T-helper 9 cell (primary cell): ENCODE measurements at regions not wholly inside any gene's neighbourhood (a gene's known extent, or its start where the extent isn't known, plus 50 kb on each side); places are given as distances from the start of the nearest gene placed in this dataset.

Source experiments
- DNase-seq: peaks from one replicate; pipeline ENCODE4 v3.0.0-alpha.2; 2020

DNA sequence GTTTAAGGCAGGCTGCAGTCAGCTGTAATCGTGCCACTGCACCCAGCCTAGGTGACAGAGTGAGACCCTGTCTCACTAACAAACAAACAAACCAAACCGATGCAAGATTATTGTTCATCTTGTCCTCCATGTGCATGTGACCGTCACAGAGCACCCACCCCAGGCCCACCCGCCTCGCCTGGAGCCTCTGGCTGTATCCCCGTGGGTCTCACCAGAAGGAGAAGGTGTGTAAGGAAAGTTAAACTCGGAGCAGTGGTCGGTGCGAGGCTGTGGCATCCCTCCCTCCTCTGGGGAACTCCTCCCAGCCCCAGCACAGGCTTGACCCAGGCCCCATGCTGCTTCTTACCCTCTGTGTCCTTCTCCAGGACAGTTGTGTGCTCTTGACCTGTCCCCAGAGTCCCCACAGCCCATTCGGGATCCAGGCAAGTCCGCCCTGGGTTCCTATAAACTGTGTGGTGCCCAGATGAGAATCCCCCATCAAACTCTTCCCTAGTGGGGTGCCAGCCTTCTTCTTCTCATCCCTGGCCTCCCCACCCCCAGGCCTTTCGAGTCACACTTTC is 318.4 kb downstream of the AJAP1 start:
- no peak for DNase-seq

DNA sequence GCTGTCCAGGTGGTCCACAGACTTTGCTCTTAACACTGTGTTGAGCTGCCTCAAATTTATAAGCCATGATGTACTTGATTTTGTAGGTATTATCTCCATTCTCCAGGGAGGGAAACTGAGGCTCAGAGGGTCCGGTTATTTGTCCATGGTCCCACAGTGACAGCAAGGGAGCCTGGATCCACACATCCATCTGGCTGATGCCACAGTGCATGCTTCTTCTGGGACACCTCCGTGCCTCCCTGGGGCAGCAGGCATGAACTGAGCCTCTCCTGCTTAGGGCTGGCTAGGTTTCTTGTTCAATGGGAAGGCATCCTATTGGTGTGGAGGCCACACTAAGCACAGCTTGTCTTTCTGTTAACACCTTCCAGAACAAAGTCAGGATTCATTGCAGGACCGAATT is 317.3 kb downstream of the AJAP1 start:
- DNase-seq: no peak

DNA sequence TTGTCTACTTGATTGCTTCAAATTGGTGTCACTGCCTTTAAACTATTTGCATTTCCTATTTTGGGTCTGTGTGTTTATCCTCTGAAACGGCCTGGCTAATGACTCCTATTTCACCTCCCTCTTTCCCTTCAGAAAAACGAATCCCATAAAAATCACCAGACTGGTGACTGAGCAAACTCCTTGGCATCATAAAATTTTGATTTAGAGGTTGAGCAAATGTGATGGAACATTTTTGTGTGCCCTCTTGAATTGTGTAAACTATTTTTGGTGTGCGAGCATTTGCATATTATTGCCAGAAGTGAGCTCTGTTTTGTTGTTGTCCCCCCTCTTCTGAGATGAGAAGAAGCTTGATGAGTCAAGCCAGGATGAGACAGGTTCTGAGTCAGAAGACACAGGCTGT is 316.1 kb downstream of the AJAP1 start:
- DNase-seq: no peak

DNA sequence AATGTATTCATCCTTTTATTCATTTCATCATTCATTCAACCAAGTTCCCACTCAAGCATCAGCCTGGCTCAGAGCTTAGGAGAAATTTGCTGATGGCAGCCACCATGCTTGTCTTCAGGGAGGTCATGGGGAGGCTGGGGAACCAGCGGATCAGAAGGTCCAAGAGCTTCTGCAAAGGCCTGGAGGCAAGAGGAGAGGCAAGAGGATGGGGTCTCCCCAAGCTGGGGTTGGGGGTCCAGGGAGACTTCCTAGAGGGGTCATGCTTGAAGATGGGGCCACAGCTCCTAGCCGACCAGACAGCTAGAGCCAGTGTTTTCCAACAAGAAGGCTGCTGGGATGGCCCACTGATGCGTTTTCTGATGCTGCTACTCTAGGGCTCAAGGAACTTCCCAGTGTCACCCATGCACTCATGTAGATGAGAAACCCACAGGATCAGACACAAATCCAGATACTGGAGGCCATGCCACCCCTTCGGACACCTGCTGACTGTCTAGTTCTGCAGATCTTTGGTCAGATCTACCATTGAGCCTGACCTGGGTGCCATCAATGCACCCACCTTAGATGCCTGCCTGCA is 315.2 kb downstream of the AJAP1 start:
- no peak for DNase-seq

DNA sequence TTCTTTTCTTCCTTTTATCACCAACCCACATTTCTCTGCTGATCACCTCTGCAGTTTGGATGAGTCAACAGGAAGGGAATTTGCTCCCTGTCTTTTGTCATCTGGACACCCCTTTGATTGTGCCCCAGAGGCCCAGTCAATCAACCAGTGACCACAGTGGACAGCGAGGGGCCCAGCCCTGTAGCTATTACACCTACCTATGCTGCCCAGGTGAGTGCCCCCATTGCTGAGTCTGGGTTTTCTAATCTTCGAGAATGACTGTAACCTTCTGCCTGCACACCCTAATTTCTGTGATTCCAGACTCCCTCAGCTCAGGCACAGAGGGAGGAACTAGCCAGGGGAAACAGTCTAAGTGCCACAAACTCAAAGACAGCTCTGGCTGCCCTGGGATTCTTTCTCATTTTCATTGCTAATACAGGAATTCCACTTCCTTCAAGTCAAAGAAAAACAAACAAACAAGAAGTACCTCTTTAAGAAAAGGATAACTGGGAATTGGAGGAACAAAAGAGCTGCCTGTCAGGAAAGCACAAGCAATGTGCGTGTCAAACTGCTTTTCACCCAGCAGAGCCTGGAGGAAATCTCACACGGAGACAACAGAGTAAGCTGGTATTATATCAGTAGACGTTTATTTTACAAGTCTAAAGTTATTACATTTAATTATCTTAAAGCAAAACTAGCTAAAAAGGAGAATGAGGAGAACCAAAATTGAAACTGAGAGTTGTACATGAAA is 311.1 kb downstream of the AJAP1 start:
- DNase-seq: no peak

DNA sequence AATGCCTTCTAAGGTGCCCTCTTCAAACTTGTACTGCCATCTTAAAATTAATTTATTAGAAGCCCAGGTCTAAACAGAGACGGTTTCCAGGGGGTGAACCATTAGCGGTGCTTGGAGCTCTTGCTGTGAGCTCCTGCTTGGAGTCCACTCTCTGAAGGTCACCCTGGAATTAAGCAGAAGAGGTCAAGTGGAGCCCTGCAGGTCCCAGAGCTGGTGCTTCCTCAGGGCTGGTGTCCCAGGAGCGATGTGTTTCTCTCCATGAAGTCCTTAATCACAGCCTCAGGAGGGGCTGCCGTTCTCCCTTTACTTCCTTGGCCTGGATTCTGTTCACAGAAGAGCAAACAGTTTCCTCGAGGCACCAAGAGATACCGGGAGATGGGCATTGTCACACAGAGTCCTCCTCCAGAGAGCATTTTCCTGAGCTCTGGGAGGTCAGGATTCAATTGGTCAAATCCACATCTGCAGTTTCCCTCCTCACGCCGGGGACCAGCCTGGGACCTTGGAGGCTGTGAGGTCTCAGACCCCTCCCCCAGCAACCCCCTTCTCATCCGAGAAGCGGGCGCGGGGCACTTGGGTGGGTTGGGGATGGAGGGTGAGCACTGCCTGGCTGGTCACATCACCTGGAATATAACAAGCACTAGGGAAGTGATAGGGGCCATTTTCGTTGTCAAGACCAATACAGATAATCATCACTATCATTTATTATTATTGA is 310.4 kb downstream of the AJAP1 start:
- no peak for DNase-seq

DNA sequence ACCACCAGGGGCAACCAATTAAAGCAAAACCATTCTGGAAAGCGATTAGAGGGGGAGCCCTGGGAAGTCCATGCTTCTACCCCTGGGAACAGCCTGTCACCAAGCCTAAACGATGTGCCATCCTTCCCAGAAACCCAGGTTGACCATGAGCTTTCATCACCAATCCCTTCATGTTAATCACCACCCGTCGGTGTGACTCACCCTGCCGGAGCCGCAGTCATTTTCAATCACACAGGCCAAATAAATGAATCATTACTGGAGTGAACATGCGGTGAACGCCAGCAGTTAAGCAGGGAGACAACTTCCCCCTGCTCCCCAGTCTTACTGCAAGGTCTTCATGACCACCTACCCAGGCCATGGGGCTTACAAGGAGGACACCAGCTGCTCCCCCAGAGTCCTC is 308.8 kb downstream of the AJAP1 start:
- no peak for DNase-seq

DNA sequence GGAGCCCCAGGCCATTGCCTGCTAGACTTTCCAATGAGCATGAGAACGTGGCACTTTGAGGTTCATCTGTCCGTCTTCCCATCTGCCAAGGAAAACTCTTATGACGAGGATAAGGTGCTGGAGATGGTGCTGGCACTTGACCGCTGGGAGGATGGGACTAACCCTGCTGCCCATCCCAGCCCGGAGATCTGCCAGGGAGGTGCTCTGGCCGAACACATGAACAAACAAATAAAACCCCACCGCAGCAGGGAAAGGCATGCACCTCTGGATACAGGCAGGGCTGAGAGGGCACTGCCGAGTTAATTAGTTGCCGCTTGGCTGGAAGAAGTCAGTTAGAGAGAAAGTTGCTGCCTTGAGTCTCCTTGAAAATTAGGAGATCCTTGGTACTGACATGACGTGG is 308.4 kb downstream of the AJAP1 start:
- DNase-seq: no peak

DNA sequence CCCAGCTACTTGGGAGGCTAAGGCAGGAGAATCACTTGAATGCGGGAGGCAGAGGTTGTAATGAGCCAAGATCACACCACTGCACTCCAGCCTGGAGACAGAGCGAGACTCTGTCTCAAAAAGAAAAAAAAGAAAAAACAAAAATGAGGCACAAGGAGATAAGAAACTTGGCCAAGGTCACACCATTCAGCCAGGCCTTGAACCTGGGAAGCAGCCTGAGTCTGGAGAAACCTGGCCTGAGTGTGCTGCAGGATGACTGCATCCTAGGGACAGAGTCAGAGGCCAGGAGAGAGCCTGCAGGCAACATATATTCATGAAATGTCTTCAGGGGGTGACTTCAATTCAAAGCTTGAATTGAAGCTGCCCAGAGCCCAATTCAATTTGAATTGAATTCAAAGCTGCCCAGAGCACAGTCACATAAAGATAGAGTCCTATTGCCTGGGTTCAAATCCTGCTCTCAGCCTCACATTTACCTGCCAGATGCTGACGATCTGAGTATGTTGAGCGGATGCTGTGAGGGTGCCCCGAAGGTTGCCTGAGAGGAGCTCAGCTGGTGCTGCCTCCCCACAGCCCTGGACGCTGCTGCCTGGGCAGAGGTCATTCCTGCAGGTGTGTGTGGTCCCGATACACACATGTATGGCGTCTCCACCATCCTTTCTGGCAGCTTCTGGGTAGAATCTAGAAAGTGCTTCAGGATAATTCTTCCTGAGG is 307.7 kb downstream of the AJAP1 start:
- no peak for DNase-seq

DNA sequence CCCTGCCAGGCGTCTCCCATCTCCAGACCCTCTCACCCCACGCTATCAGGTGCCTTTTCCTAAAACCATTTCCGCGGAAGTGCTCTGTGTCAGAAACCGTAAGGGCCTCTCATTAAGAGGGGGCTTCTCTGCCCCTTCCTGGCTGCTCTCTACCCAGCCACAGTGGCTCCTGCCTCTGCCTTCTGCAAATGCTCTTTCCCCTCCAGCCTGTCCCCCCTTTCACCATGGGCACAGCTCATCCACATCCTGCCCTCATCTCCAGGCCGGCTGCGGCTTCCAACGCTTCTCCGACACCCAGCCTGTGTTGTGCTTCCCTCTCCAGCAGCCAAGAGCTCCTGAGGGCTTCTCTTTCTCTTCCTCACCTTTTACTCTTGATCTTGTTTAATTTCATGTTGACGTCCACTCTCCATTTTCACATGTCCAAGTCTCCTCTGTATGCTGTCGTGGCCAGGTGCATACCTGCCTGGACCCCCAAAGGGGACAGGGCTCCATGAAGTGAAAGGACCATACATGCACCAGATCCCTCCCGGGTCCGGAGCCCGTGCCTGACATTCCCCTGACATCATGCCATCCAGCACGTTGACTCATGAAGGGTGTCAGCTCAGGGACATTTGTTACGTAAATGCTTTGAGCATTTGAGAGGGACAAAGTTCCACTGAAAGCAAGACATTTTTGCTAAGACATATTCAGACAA is 306.5 kb downstream of the AJAP1 start:
- no peak for DNase-seq

DNA sequence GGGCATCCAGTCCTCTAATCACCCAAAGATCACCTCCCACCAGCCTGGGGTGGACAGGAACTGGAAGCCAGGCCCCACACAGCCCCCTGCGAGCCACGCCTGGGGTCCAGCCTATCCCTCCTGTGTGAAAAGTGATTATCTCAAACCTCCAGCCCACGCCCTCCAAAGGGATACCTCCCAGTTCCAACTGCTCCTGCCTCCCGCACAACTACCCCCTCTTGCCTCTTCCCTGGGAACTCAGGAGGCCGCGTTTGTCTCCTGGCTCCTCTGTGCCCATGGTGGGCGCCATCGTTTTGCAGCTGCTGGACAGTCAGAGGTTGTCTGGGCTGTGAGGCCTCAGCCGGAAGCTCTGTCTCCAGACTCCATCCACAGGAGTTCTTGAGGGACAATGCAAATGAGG is 305.9 kb downstream of the AJAP1 start:
- no peak for DNase-seq

DNA sequence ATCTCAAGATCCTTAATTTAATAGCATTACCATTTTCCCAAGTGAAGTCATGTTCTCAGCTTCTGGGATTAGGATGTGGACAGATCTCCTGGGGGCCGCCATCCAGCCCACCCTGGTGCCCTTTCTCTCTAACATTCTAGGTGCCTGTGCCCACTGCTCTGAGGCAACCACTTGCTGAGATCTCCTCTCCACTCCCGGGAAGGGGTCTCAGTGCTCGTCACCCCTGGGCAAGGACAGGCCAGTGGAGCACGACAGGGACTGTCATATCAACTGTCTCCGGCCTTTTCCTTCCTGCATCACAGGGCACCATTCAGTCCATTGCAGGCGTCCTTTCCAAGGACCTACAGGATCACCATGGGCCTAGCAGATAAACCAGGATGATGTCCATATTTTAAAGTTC is 304.8 kb downstream of the AJAP1 start:
- DNase-seq: no peak

DNA sequence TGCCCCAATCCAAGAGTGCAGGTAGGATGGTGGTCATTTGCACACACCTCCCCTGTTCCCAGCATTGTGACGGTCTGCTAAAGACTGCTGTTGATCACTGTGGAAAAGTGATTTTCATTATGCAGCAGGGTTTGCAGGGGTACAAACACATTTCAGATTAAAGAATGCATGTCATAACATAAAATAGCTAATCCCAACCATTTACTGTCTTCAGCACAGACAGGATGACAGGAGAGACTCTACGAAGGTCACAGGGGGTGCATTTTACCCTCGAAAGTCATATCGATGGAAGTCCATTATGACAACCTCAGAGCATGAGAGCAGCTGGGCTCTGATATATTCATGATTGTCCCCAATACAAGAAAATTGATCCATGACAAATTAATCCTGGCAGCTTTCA is 302.6 kb downstream of the AJAP1 start:
- DNase-seq: no peak

DNA sequence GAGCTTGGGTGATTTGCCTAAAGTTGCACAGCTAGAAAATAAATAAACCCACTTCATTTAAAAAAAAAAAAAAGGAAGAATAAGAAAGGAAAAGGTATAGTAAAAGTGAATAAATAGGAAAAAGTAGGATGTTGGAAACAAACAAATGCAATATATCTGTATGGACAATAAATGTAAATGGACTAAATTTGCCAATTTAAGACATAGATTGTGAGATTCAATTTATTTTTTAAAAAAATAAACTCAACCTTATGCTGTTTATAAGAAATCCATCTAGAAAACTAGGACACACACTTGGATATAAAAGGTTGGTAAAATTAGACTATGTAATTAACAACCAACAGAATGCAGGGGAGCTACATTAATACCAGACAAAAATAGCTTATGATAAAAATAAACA is 300.0 kb downstream of the AJAP1 start:
- DNase-seq: no peak

DNA sequence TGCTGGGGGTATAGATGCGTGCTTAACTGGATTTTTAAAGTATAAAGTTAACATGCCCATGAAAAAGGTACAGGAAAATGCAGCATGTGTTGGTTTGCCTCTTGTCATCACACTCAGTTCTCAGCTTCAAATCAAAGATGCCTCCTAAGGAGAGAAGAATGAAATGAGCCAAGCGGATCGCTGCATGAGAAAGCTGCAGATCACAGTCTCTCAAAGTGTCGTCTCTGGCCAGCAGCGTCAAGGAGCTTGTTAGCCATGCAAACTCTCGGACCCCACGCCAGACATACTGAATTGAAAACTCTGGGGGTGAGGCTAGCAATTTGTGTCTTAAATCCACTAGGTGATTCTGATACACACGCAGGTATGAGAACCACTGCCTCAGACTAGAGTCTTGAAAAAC is 297.2 kb downstream of the AJAP1 start:
- DNase-seq: no peak

DNA sequence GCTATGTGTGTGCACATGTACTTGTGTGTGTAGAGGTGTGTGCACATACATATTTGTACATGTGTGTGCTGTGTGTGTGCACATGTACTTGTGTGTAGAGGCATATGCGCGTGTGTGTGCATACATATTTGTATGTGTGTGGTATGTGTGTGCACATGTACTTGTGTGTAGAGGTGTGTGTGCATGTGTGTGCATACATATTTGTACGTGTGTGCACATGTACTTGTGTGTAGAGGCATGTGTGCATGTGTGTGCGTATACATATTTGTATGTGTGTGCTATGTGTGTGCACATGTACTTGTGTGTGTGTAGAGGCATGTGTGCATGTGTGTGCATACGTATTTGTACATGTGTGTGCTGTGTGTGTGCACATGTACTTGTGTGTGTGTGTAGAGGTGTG is 291.9 kb downstream of the AJAP1 start:
- DNase-seq: no peak

DNA sequence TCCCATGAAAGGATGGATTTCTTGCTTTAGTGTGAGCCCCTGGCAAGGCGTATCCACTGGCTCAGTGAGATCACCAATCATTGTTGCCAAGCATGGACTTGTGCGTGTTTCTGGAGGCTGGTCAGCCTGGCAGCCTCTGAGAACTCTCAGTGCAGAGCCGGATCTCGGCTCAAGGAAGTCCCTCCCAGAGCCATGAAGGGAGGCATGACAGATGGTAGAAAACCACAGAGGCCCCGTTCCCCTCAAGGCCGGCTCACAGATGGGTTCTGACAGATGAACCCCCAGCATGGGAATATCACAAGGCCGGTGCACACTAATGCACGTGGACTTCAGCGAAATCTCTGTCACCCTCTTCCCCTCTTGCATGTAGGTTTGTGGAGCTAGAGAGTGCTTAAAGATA is 290.5 kb downstream of the AJAP1 start:
- DNase-seq: no peak

DNA sequence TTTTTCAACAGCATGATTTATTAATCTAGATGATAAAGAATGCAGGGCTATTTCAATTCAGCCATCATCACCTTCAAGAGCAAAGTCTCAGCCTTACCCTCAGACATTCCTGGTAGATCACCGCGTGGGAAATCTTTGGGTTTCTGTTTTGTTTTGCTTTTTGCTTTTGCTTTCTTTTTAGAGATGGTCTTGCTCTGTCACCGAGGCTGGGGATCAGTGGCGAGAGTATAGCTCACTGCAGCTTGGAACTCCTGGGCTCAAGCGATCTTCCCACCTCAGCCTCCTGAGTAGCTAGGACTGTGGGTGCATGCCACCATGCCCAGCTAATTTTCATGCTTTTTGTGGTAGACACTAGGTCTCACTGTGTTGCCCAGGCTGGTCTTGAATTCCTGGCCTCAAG is 289.7 kb downstream of the AJAP1 start:
- no peak for DNase-seq

DNA sequence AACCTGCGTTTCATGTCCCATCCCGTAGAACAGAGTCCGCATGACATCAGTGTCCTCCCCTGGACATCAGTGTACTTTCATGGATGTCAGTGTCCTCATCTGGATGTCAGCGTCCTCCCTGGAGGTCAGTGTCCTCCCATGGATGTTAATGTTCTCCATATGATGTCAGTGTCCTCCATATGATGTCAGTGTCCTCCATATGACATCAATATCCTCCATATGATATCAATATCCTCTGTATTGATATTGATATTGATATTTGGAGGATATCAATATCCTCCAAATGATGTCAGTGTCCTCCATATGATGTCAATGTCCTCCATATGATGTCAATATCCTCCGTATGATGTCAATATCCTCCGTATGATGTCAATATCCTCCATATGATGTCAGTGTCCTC is 284.9 kb downstream of the AJAP1 start:
- DNase-seq: no peak

DNA sequence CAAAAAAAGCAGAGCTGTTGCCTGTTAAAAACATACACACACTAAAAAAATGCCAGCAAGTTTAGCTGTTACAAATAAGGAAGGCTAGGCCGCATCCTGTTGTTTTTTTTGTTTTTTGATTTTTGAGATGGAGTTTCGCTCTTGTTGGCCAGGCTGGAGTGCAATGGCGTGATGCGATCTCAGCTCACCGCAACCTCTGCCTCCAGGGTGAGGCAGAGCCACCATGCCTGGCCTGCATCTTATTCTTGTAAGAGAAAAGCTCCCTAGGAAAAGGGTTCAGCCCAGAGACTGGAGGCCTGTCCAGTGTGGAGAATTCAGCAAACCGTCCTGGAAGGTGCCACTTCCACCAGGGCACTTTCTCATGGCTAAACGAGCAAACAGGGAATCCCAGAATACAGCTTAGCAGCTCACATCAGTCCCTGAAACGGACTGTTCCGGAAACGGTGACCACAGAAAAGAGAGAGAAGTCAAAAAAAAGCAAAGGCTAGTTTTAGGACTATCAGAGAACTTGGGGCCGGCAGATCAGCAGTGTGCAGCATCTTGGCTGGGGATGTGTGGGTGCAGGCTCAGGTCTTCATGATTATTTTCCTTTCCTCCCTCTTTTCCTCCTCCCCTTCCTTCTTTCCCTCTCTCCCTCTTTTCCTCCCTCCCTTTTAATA is 283.6 kb downstream of the AJAP1 start:
- DNase-seq: no peak

DNA sequence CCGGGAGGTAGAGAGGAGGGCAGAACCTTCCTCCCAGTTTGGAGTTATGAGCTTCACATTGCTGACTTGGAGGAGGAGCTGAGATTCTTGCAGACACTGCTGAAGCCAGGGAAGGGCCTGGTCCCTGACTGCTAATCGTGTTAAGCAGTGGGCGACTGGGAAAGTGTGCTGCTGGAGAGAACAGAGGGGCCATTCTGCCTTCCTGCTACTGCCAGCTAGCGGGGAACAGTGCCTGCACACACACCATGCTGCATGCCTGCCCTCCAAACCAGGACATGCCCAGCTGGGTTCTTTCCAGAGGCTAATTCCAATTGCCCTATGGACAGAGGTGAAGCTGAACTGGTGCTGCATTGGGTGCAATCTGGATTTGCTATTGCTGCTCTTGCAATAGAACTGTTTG is 281.4 kb downstream of the AJAP1 start:
- no peak for DNase-seq

DNA sequence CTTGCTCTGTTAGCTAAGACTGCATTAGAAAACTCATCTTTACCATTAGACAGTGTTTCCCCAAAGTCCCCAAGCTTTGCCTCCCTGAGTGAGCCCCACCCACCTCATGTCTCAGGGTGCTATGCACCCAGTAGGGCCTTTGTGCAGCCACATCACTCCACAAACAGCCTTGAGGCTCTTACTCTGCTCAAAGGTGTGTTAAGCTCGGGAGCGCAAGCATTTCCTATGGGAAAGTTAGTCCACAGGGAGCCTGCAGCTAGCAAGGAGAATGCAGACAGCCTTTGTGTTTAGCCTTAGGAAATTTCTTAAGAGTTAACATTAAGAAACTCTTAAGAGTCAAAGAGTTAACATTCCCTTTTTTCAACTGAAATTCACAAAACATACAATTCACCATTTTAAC is 278.8 kb downstream of the AJAP1 start:
- no peak for DNase-seq
